CD4-positive, alpha-beta T cell treated with Interleukin-17A for 4 hours (primary cell): ENCODE measurements at regions not wholly inside any gene's neighbourhood (a gene's known extent, or its start where the extent isn't known, plus 50 kb on each side); places are given as distances from the start of the nearest gene placed in this dataset.
"Not testable (repeated sequence)": the region's sequence is repeated elsewhere in the genome, so short reads cannot be mapped to it uniquely, and the experiment has no call there.

Source experiments
- DNase-seq: peaks from one replicate; pipeline ENCODE4 v3.0.0-alpha.2; 2020; ENCODE audit warnings: mixed read lengths

DNA sequence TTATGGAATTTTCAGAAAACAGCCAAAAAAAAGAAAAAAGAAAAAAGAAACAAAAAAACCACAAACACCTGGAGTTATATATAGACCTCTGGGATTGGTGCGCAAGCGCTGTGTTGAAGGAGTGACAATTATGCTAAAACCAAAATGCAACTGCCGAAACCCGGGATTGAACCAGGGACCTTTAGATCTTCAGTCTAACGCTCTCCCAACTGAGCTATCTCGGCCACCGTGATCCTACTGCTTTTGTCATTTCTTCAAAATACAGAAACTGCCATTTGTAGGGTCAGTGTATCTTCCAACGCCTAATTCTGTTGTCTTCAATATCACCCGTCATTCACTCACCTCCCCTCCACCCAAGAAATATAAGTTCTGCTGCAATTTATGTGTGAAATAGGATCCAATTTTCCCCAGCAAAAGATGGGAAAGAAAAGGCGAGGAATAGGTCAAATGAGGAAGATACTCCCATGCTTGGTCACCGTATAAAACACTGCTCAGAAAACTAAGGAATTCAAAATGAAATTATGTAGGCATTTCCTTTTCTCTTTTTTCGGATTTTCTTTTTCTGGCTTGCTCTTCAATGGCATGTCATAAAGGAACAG lies 116.0 kb downstream of the TRIM27 start:
- no peak for DNase-seq

DNA sequence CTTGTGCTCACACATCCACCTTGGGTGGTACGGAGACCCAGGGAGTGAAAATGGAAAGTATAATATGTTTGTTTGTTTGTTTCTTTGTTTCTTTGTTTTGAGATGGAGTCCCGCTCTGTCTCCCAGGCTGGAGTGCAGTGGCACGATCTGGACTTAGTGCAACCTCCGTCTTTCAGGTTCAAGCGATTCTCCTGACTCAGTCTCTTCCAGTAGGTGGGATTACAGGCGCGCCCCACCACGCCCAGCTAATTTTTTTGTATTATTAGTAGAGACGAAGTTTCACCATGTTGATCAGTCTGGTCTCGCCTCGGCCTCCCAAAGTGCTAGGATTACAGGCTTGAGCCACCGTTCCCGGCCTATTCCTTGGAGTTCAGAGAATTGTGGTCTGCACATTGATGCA lies 115.4 kb downstream of the TRIM27 start:
- no peak for DNase-seq

DNA sequence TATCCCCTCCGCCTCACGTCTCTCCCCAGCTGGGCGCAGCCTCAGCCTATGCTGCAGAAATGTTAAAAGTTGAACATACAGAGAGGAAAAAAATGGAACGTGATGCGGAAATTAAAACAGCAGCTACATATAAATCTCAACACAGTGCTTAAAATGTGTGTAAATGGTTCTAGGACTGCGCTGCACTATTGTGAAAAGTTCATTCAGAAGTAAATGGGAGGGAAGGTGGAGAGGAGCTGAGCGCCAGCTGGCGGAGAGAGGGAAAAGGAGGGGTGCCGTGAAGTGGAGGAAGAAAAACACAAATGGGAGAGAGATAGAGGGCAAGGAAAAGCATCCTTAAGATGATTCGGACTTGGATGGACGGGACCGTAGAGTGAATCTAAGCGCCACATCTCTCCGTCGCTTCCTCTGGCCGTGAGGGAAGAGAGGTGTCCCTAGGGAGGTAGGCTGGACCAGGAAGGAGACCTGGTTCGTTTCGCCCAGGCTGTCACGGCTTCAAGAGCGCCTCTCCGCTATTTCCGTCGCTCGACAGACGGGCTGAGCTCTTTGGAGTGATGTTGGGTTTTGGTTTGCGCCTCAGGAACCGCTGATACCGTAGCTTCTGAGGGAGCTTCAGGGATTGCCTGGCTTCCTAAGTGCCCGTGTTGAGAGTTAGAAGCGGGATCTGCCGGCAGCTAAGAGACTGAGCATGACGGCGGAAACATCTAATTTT lies 113.7 kb downstream of the TRIM27 start:
- no peak for DNase-seq

DNA sequence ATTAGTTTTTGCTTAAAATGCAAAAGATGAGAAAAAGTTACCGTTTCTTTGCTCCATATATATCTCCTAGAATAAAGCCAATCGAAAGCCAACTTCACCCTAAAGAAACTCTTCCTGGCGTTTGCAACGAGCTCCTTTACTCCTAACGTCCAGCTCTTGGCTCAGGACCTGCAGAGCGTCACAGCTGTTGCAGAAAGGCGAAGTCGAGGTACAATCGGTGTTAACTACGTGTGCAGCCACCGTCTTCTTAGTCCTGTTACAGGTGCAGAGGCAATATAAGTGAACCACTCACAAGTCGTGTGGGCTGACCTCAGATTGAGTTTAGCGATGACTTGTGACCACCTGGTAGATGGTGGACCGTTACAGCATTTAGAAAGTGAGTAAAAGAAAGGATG lies 113.1 kb downstream of the TRIM27 start:
- no peak for DNase-seq

DNA sequence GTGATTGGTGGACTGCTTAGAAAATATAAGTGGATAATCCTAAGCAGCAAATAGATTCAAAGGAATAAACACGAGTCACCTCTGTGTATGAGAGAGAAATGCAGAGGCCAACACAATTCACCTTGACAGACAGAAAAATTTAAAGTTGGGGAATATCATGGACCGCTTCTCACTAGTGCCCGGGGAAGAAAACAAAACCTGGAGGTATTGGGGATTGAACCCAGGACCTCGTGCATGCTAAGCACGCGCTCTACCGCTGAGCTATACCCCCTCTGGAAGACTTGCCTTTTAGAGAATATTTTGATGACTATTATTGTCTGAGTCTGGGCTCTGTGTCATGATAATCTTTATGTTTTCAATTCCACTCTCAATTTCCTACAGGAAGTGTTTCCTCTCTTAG lies 111.9 kb downstream of the TRIM27 start:
- no peak for DNase-seq

DNA sequence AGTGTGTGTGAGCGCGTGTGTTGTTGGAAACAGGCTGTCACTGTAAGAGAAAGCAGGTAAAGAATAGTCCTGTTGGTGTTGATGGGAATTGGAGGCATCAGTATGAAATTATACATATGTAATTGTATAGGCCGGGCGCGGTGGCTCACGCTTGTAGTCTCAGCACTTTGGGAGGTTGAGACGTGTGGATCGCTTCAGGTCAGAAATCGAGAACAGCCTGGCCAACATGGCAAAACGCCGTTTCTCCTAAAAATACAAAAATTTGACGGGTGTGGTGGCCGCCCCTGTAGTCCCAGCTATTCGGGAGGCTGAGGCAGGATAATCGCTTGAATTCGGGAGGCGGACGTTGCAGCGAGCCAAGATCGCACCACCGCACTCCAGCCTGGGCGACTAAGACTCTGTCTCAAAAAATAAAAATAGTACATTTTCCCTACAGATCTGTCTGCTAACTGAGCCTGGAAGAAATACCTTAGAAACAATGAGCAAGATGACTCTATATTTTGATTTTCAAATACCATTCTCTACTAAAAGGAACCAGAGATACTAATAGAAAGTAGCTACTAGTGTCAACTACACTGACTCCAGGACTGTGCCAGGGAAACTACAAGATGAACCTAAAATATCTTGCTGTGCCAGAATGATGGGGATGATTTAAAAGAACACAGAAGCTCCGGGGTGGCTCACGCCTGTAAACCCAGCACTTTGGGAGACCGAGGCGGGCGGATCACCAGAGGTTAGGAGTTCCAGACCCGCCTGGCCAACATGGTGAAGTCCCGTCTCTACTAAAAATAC lies 110.8 kb downstream of the TRIM27 start:
- DNase-seq, result no peak

DNA sequence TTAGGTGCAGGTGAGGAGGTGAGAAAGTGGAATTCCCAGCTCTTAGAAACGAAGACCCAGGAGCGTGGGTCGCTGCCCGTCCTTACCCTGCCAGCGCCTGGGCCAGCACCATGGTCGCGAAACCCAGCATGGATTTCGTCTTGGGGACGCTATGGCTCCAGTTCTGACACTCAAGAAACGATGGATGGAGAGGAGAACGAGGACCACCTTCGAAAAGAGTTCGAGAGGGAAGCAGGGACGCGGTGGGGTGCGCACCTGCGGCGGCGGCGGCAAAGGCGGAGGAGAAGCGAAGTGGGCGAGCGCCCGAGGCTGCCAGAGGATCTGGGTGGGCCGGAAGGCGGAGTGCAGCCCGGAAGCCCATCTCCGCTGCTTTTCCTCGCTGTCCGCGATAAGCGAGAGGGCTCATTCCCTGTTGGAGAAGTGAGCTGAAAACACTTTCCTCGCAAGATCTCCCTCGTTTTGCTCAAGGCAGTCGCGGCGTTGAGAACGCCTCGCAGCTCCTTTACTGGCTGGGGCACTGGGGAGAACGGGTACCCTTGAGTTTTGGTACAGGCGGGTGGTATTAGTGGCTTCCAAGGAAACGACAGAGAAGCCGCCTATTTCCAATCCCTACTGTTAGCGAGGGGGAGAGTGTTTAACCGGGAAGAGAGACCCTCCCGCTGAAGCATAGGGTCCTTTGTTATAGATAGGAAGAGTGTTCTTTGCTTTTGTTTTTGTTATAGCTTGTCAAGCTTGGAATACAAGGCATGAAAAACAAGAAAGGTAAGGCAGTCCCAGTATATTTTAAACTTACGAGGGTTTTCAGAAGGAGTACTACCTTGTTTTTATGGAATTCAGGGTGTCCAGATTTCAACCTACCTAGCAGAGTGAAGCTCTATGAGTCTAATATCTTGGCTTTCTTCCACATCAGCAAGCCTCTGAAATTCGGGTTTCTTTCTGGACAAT lies 109.5 kb downstream of the TRIM27 start:
- no peak for DNase-seq

DNA sequence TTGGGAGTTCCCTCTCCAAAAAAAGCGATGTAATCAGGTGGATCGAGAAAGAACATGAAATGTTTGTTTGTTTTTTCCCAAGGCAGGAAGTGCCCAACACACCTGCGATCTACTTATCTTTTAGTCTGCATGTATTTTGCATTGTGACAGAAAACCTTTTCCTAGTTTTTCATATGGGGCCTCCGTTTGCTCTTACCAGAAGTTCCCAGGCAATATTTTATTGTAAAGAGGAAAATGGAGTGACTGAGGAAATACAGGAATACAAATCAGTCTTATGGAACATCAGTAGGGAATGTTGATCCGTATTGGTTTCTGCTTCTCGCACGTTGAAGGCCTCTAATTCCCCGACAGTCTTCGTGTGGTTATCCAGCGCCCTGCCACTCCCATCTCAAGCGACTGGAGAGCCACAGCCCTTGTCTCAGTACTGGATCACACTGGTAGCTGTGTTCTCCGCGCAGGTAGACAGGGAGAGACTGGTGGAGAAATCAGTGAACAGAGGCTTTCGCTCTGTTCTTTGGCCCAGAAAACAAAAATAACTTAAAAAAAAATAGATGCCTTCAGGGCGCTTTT lies 107.4 kb downstream of the TRIM27 start:
- DNase-seq, result no peak

DNA sequence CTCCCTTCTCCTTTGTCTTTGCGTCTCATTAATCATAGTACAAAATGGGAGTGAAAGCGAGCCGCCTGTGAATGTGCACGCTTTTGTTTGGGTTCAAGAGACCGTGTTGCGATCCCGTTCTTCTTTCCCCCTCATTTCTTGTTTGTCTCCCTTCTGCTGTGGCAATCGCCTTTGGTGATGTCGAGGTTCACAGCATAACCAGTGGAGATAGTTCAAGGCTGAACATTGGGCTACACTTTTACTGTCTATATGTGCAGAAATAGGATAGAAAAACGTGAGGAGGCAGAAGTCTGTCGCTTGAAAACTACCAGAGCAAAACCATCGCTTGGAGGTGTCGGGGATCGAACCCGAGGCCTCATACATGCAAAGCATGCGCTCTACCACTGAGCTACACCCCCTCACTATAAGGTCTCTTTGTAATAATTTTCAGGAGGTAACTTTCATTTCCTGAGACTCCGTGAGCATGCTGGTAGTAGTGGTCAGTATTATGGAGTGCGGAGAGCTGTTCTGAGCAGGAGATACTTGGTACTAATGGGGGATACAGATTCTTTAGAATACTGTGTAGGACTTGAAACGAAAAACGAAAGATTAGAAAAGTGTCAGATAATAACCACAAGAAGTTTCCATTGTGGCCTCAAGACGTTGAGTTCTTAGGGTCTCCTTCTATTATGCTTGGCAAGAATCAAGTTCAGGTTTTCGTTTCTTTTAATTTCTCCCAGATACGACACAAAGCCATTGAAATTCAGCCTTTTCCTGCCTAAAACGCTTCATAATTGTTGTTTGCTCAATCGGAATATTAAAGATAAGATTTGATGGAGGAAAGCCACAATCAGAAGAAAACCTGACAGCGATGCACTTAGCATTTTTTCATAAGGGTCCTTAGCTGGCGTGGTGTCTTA lies 106.6 kb downstream of the TRIM27 start:
- DNase-seq, result no peak

DNA sequence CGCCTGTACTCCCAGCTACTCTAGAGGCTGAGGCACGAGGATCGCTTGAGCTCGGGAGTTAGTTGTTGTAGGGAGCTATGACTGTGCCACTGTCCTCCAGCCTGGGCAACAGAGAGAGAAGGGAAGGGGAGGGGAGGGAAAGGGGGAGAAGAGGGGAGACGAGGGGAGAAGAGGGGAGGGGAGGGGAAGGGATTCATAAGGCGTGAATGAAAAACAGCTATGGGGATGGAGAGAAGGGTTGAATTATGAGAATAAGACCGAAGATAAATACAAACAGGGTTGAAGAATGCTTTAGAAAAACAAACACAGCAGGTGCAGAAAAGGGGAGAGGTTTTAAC lies 106.0 kb downstream of the TRIM27 start:
- DNase-seq, result no peak

DNA sequence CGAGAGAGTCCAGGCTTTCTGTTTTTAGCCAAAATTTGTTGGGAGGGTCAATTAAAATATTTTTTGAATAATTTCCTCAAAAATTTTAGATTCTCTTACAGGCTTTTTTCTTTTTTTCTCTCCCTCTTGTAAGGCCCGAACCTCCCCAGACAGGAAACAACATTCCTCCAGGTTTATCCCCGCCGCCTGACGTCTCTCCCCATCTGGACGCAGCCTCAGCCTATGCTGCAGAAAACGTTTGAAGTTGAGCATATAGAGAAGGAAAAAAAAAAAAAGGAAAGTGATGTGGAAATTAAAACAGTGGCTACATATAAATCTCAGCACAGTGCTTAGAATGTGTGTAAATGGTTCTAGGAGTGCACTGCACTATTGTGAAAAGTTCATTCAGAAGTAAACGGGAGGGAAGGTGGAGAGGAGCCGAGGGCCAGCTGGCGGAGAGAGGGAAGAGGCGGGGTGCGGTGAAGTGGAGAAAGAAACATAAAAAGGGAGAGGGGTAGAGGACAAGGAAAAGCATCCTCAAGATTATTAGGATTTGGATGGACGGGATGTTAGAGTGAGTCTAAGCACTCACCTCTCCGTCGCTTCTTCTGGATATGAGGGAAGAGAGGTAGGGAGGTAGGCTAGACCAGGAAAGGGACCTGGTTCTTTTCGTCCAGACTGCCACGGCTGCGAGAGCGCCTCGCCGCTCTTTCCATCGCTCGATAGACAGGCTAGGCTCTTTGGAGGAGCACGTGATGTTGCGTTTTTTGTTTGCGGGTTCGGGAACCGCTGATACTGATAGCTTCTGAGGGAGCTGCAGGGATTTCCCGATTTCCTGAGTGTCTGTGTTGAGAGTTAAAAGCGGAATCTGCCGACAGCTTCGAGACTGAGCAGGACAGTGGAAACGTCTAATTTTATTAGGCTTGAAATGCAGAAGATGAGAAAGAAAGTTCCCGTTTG lies 98.7 kb downstream of the TRIM27 start:
- no peak for DNase-seq

DNA sequence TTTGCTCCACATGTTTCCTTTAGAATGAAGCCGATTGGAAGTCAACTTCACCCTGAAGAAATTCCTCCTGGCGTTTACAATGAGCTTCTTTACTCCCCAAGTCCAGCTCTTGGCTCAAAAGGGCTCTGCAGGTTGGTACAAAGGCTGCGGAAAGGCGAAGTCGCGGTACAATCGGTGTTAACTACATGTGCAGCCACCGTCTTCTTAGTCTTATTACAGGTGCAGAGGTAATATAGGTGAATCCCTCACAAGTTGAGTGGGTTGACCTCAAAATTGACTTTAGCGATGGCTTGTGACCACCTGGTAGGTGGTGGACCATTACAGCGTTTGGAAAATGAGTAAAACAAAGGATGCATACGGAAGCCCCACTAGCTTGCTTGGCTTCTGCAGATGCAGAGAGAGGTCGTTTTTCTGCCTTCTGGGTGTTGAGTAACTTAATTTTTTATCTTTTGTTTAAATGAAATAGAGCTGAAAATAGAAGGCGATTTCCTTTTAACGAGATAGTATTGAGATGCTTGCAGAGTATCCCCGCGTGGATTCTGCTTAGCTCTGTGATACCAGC lies 98.0 kb downstream of the TRIM27 start:
- no peak for DNase-seq

DNA sequence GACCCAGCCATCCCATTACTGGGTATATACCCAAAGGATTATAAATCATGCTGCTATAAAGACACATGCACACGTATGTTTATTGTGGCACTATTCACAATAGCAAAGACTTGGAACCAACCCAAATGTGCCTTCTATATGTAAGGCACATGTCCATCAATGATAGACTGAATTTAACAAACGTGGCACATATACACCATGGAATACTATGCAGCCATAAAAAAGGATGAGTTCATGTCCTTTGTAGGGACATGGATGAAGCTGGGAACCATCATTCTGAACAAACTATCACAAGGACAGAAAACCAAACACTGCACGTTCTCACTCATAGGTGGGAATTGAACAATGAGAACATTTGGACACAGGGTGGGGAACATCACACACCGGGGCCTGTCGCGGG lies 92.1 kb downstream of the TRIM27 start:
- DNase-seq, result not testable (repeated sequence)

DNA sequence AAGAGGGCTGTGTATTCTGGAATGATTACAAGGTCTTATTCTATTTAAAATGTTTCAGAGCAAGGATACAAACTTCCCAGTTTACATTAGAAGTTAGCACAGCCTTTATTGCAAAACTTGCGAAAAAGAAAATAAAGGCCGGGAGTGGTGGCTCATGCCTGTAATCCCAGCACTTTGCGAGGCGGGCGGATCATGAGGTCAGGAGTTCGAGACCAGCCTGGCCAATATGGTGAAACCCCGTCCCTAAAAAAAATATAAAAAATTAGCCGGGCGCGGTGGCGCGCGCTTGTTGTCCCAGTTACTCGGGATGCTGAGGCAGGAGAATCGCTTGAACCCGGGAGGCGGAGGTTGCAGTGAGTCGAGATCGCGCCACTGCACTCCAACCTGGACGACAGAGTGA lies 87.1 kb downstream of the TRIM27 start:
- not testable (repeated sequence) for DNase-seq

DNA sequence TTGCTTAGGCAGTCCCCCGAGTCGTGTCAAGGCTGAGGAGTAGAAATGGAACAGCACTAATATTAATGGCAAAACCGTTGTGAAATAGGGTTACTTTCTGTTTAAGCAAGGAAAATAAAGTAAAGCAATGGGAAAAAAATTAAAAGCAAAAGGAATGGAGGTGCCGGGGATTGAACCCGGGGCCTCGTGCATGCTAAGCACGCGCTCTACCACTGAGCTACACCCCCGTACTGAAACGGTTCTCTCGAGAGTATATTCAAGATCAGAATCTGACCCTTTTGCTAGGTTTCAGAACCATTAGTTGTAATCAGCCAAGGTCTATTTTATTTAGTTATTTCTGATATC lies 85.5 kb downstream of the TRIM27 start:
- DNase-seq, result peak; percentile 73

DNA sequence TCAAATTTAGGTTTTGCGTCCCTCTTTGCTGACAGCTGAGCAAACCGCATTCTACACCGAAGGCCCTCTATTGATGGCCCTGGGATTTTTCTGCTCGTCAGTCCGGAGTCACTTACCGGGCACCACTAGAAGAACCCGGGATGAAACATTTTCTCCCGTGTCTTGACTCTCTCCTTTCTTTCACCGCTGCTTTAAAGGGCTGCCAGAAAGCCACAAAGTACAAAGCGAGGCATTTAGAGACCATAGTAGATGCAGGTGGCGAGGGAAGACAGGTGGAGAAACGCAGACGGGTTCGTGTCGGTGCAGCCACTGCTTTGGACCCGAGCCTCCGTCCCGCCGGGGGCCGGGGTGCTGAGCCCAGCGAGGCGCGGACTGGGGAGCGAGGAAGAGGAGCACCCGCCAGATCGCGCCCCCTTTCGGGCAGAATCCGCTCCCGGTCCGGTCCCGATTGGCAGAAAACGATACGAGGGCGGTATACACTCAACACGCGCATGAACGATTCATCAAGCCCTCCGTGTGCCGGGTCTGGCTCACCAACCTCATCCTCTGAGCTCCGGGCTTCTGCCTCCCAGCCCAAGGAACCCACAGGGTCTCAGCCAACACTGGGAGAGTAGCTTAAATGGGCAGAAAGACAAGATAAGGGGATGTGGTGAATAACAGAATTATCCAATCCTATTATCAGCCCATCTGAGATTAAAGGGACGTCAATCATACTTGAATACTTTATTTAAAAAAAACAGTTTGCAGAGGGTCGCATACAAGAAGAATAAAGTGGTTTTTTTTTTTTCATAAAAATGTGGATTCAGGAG lies 84.9 kb downstream of the TRIM27 start:
- peak; percentile 87 for DNase-seq

DNA sequence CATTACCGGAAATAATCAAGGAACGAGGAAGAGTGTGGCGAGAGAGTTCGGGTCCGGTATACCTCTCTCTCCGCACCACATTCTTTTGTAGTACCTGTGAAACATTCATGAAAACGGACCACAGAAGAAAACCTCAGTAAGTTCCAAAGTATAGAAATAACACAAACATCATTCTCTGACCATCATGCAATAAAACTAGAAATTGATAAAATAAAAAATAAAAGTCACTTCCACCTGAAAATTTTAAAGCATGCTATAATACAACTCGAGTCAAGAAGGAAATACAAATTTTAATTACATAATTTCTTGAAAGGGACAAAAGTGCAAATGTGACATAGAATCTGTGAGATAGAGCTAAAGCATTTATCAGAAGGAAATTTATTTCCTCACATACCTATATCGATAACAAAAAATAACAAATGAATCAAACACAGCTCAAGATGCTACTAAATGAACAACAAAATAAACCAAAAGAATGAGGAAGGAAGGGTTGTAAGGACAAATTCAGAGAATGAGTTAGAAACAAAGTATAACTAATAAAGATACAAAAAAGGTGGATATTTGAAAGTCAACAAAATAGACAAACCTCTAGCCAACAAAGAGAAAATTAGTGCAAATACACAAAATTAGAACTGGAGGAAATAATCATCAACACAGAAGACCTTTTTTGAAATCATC lies 84.2 kb downstream of the TRIM27 start:
- DNase-seq, result no peak

DNA sequence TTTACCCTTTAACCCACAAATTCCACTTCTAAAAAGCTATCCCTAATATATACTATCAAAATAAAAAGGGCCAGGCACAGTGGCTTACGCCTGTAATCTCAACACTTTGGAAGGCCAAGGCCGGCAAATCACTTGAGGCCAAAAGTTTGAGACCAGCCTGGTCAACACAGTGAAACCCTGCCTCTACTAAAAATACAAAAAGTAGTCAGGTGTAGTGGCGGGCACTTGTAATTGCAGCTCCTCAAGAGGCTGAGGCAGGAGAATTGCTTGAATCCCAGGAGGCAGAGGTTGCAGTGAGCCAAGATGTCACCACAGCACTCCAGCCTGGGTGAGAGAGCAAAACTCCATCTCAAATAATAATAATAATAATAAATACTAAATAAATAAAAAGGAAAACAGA lies 82.5 kb downstream of the TRIM27 start:
- no peak for DNase-seq

DNA sequence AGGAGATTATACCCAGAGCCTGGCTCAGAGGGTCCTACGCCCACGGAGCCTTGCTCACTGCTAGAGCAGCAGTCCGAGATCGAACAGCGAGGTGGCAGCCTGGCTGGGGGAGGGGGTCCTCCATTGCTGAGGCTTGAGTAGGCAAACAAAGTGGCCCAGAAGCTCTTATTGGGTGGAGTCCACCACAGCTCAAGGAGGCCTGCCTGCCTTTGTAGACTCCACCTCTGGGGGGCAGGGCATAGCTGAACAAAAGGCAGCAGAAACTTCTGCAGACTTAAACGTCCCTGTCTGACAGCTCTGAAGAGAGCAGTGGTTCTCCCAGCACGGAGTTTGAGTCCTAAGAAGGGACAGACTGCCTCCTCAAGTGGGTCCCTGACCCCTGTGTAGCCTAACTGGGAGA lies 75.0 kb downstream of the TRIM27 start:
- DNase-seq, result peak; percentile 54
